HUES6 (cell line): ENCODE measurements at regions not wholly inside any gene's neighbourhood (a gene's known extent, or its start where the extent isn't known, plus 50 kb on each side); places are given as distances from the start of the nearest gene placed in this dataset.
"Not testable (repeated sequence)": the region's sequence is repeated elsewhere in the genome, so short reads cannot be mapped to it uniquely, and the experiment has no call there.

Experiments
- H3K27ac ChIP-seq: 2 replicates; pipeline ENCODE4 v1.7.0; 2013; ENCODE audit warnings: low read depth, mild to moderate bottlenecking, low read length, inconsistent platforms
- H3K27me3 ChIP-seq: 2 replicates; pipeline ENCODE4 v1.6.1; 2013; ENCODE audit warnings: low read length; ENCODE audit not compliant: control insufficient read depth, insufficient read depth
- H3K36me3 ChIP-seq: 2 replicates; pipeline ENCODE4 v1.6.1; 2013; ENCODE audit warnings: low read length; ENCODE audit not compliant: control insufficient read depth, insufficient read depth
- H3K4me1 ChIP-seq: 2 replicates; pipeline ENCODE4 v1.6.1; 2013; ENCODE audit warnings: low read length; ENCODE audit not compliant: control insufficient read depth, insufficient read depth
- H3K4me3 ChIP-seq: 2 replicates; pipeline ENCODE4 v1.5.1; 2013; ENCODE audit warnings: low read depth, low read length
- H3K9ac ChIP-seq: one replicate; pipeline ENCODE4 v1.6.1; 2013; ENCODE audit warnings: mild to moderate bottlenecking, low read length
- H3K9me3 ChIP-seq: 2 replicates; pipeline ENCODE4 v1.6.1; 2013; ENCODE audit warnings: low read depth, low read length; ENCODE audit not compliant: control insufficient read depth, insufficient read depth

- H3K27ac ChIP-seq, result no peak overlapping the region
- H3K27me3 ChIP-seq, result no peaks in the 10 kb centered on the region
- H3K36me3 ChIP-seq, result no peaks in the 10 kb centered on the region
- no peaks in the 10 kb centered on the region for H3K4me1 ChIP-seq
- no peaks in the 10 kb centered on the region for H3K9me3 ChIP-seq
- no peak overlapping the region for H3K4me3 ChIP-seq
- no peak overlapping the region for H3K9ac ChIP-seq
Measured at GRCh38 chr12:94856324-94856723, 147.2 kb downstream of the NDUFA12 start.

- Histone ChIP-seq H3K27me3 (no peaks in the 10 kb centered on the region), H3K4me1 (no peaks in the 10 kb centered on the region), H3K9me3 (no peaks in the 10 kb centered on the region), H3K36me3 (no peaks in the 10 kb centered on the region), H3K4me3 (no peak overlapping the region), H3K9ac (no peak overlapping the region), H3K27ac (no peak overlapping the region)
Measured at GRCh38 chr12:94855853-94856252, 147.6 kb downstream of the NDUFA12 start.

- H3K36me3 ChIP-seq, result no peaks in the 10 kb centered on the region
- no peaks in the 10 kb centered on the region for H3K4me1 ChIP-seq
- no peaks in the 10 kb centered on the region for H3K27me3 ChIP-seq
- H3K9me3 ChIP-seq, result no peaks in the 10 kb centered on the region
- H3K27ac ChIP-seq, result no peak overlapping the region
- no peak overlapping the region for H3K4me3 ChIP-seq
- H3K9ac ChIP-seq, result no peak overlapping the region
Measured at GRCh38 chr12:94851396-94852028, 152.0 kb downstream of the NDUFA12 start.

- Histone ChIP-seq H3K4me1 (no peaks in the 10 kb centered on the region), H3K9me3 (no peaks in the 10 kb centered on the region), H3K4me3 (no peak overlapping the region), H3K9ac (no peak overlapping the region), H3K27me3 (no peaks in the 10 kb centered on the region), H3K36me3 (no peaks in the 10 kb centered on the region), H3K27ac (no peak overlapping the region)
Measured at GRCh38 chr12:94849411-94849976, 154.0 kb downstream of the NDUFA12 start.

GRCh38 chr12:94848966-94849365 is 154.5 kb downstream of the NDUFA12 start:
- H3K27ac ChIP-seq, result no peak overlapping the region
- H3K4me3 ChIP-seq, result no peak overlapping the region
- no peaks in the 10 kb centered on the region for H3K27me3 ChIP-seq
- H3K4me1 ChIP-seq, result no peaks in the 10 kb centered on the region
- H3K9ac ChIP-seq, result no peak overlapping the region
- H3K9me3 ChIP-seq, result no peaks in the 10 kb centered on the region
- H3K36me3 ChIP-seq, result no peaks in the 10 kb centered on the region

GRCh38 chr12:94845110-94845509 is 158.4 kb downstream of the NDUFA12 start:
- Histone ChIP-seq H3K9ac (no peak overlapping the region), H3K4me1 (no peaks in the 10 kb centered on the region), H3K36me3 (no peaks in the 10 kb centered on the region), H3K27ac (no peak overlapping the region), H3K4me3 (no peak overlapping the region), H3K27me3 (no peaks in the 10 kb centered on the region), H3K9me3 (no peaks in the 10 kb centered on the region)

GRCh38 chr12:94844452-94844851 is 159.0 kb downstream of the NDUFA12 start:
- Histone ChIP-seq H3K4me3 (no peak overlapping the region), H3K9ac (no peak overlapping the region), H3K27me3 (no peaks in the 10 kb centered on the region), H3K9me3 (no peaks in the 10 kb centered on the region), H3K36me3 (no peaks in the 10 kb centered on the region), H3K4me1 (no peaks in the 10 kb centered on the region), H3K27ac (no peak overlapping the region)

GRCh38 chr12:94841904-94842610 is 161.4 kb downstream of the NDUFA12 start:
- Histone ChIP-seq H3K27ac (no peak overlapping the region), H3K4me3 (no peak overlapping the region), H3K9me3 (no peaks in the 10 kb centered on the region), H3K27me3 (no peaks in the 10 kb centered on the region), H3K9ac (no peak overlapping the region), H3K36me3 (no peaks in the 10 kb centered on the region), H3K4me1 (no peaks in the 10 kb centered on the region)

- Histone ChIP-seq H3K4me3 (no peak overlapping the region), H3K27ac (no peak overlapping the region), H3K36me3 (no peaks in the 10 kb centered on the region), H3K4me1 (no peaks in the 10 kb centered on the region), H3K9me3 (no peaks in the 10 kb centered on the region), H3K27me3 (no peaks in the 10 kb centered on the region), H3K9ac (no peak overlapping the region)
Measured at GRCh38 chr12:94841177-94841576, 162.3 kb downstream of the NDUFA12 start.

- Histone ChIP-seq H3K36me3 (no peaks in the 10 kb centered on the region), H3K4me3 (no peak overlapping the region), H3K9ac (no peak overlapping the region), H3K27ac (no peak overlapping the region), H3K4me1 (no peaks in the 10 kb centered on the region), H3K27me3 (no peaks in the 10 kb centered on the region), H3K9me3 (no peaks in the 10 kb centered on the region)
Measured at GRCh38 chr12:94839347-94839746, 164.2 kb downstream of the NDUFA12 start.

- peaks cover 13% of the 10 kb centered on the region for H3K4me1 ChIP-seq
- not testable (repeated sequence) for H3K36me3 ChIP-seq, H3K9ac ChIP-seq, H3K27me3 ChIP-seq, H3K9me3 ChIP-seq, H3K27ac ChIP-seq, H3K4me3 ChIP-seq
Measured at GRCh38 chr12:94836952-94837670, 166.4 kb downstream of the NDUFA12 start.
